C4-2B (cell line): ENCODE measurements at regions not wholly inside any gene's neighbourhood (a gene's known extent, or its start where the extent isn't known, plus 50 kb on each side); places are given as distances from the start of the nearest gene placed in this dataset.
"Not testable (repeated sequence)": the region's sequence is repeated elsewhere in the genome, so short reads cannot be mapped to it uniquely, and the experiment has no call there.

Experiments used
- H3K27ac ChIP-seq: fragments of 450-650 bp; 2 replicates; pipeline ENCODE4 v1.5.1; 2017
- ZFX ChIP-seq: fragments of 450-650 bp; IDR thresholded peaks from 2 replicates; pipeline ENCODE4 v1.6.1; 2017
- TF ChIP-seq, protein P1 (sequence below): fragments of 450-650 bp; conservative IDR thresholded peaks from 2 replicates; pipeline ENCODE4 v1.5.1; 2017; ENCODE audit warnings: mild to moderate bottlenecking

DNA sequence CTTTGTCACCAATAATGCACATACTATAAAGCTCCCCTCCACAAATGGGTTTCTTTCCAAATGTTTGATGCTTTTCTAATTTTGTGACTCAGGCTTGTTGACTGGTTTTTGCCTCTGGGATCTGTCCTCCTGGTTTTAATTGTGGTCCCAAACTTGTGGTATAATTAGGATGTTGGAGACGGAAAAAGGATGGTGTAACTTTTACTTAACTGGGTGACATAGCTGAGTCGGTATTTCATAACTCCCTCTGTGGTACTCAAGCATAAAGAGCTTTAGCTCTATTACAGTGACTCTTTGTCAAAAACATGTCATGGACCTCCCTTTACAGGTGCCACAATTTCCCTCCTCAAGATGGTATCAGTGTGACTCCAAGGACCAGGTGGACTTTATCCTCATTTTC, 119.7 kb upstream of the RBPJ start:
- TF ChIP-seq ZFX, result no peak
- TF ChIP-seq, protein P1, sequence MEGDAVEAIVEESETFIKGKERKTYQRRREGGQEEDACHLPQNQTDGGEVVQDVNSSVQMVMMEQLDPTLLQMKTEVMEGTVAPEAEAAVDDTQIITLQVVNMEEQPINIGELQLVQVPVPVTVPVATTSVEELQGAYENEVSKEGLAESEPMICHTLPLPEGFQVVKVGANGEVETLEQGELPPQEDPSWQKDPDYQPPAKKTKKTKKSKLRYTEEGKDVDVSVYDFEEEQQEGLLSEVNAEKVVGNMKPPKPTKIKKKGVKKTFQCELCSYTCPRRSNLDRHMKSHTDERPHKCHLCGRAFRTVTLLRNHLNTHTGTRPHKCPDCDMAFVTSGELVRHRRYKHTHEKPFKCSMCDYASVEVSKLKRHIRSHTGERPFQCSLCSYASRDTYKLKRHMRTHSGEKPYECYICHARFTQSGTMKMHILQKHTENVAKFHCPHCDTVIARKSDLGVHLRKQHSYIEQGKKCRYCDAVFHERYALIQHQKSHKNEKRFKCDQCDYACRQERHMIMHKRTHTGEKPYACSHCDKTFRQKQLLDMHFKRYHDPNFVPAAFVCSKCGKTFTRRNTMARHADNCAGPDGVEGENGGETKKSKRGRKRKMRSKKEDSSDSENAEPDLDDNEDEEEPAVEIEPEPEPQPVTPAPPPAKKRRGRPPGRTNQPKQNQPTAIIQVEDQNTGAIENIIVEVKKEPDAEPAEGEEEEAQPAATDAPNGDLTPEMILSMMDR, result no peak

DNA sequence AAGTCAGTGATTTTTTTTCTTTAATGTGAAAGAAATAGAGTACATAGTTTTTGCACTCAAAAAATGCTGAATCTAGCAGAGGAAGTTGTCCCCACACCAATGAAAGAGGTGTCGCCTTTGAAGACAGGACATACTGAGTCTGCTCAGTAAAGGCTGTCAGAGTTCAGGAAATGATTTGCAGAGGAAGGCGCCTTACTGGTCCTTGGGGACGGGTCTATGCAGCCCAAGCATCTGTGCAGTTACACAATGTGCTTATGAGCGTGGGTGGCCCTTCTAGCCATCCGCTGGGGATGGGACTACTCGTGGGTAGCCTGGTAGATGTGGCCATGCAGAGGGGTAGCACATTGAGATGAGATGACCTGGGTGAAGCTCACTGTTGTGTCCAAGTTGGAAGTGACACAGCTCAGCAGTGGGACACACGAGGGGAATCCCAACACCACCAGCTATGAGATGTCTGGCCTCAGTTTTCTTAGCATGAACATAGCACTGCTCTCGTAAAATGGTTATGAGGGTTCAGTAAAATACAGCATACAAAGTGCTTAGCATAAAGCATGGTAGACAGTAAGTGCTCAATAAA, 116.5 kb upstream of the RBPJ start:
- TF ChIP-seq ZFX, result no peak
- TF ChIP-seq, protein P1, result no peak
- H3K27ac ChIP-seq, result peak overlapping the region; percentile 49

More for the DNA sequence above, 119.7 kb upstream of the RBPJ start:
- H3K27ac ChIP-seq, result no peak overlapping the region

DNA sequence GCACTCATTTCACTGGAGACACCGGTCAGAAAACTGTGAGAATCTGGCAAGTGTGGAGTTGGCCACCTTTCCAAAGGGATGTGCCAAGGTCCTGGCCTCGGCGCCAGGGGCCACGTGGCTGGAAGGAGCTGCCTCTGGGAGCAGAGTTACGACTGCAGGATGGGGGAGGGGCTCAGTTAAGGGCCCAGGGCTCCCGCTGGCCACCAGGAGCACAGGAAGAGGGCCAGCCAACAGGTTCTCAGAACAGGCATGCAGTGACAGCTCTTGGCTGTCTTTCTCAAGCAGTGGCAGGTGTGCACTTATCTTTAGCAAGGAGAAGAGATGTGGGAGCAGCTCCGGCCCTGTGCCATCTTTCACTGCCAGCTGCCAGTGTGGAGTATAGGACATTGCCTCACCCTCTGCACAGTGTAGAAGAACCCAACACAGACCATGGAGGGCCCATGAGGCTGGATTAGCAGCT, 115.9 kb upstream of the RBPJ start:
- TF ChIP-seq, protein P1, result no peak
- no peak for TF ChIP-seq ZFX

DNA sequence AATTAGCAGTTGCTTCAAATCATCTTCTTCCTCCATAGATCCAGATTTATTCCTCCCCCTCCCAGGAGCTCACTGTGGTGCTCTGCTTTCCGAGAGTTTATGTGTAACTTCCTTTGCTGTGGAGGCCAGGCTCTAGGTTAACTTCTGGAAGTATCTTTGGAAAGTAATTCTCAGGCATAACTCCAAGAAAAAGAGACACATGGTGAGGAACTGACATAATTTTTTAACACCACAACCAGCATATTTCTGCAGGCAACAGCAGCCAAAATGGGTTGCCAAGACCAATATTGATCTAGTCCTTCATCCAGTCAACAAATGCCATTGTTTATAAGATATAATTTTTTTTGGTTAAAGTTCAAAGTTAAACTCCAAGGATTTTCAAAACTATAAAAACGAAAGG, 114.5 kb upstream of the RBPJ start:
- no peak overlapping the region for H3K27ac ChIP-seq
- TF ChIP-seq, protein P1, result no peak
- no peak for TF ChIP-seq ZFX

More for the DNA sequence above, 115.9 kb upstream of the RBPJ start:
- peak overlapping the region; percentile 49 for H3K27ac ChIP-seq

DNA sequence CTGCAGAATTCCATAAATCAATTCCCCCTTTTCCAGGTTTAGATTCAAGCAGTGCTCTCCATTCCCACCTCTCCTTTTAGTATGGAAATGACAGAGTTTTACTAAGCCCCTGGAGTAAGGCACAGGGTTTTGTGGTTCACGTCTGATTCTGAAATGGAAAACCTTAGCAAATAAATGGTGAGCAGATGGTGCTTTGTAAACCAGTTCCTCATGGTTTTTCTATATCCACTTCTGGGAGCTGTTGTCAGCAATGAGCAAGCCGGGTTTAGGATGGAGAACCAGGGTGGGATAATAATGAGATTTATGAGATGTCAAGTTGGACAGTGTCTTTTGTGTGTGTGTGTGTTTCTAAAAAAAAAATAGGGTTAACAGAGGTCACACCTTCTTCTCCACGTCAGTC, 113.8 kb upstream of the RBPJ start:
- no peak overlapping the region for H3K27ac ChIP-seq
- TF ChIP-seq, protein P1, result no peak
- no peak for TF ChIP-seq ZFX

DNA sequence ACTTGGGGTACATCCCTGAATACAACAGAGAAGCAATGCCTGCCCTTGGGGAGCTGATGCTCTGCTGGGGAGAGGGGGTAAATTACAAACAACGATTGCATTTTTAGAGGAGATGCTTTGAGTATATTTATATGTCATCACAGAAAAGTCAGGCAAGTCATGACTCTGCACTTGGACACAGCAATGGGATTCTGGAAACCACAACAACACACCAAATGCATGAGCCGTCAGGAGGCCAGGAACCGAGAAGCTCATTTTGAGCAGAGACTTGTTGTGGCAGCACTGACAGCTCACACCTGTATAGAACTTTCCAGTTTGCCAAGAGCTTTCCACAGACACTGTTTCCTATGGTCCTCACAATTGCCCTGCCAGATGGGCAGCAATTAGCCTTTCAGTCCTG, 113.2 kb upstream of the RBPJ start:
- TF ChIP-seq ZFX, result no peak
- TF ChIP-seq, protein P1, result no peak
- no peak overlapping the region for H3K27ac ChIP-seq

DNA sequence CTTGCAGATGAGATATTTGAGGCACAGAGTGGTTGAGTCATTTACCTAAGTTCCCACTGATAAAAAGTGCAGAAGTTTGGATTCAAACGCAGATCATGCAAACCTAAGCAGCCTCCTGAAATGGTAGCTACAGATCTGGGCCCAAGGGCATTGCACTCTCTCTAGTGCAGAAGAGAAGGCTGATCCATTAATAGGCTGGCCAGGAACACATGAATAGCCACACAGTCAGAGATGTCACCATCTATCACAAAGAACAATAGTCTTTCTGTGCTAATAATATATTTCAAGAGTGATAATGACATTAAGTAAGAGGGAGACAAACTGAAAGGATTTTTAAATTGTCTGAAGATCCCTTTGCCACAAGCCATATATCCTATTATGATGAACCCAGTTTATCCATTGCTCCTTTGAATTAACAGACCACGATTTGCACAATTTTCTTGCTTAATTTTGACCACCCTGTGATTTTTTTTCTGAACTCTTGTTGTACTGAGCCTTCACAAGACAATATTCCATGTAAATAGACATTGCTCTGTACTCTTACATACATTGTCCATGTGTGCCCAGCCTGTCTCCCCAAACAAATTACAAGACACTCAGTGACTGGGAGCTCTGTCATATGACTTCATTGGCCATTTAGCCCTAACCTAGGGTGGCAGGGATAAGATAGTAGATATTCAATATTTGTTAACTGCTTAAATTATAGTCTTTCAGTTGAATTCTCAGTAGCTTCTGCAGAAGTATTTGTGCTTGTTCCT, 112.4 kb upstream of the RBPJ start:
- TF ChIP-seq ZFX, result no peak
- TF ChIP-seq, protein P1, result no peak
- H3K27ac ChIP-seq, result no peak overlapping the region

DNA sequence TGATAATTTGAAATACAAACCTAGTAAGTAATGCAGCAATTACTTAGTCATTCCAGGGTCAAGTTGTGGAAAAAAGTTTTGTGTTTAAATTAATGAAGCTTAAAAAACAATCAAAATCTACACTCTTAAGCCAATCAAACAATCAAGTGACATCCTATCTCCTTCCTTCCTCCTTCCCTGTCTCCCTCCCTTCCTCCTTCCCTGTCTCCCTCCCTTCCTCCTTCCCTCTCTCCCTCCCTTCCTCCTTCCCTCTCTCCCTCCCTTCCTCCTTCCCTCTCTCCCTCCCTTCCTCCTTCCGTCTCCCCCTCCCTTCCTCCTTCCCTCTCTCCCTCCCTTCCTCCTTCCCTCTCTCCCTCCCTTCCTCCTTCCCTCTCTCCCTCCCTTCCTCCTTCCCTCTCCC, 111.4 kb upstream of the RBPJ start:
- H3K27ac ChIP-seq, result not testable (repeated sequence)
